HCT116 (cell line): ENCODE measurements at regions not wholly inside any gene's neighbourhood (a gene's known extent, or its start where the extent isn't known, plus 50 kb on each side); places are given as distances from the start of the nearest gene placed in this dataset.

ENCODE experiments used
- CTCF ChIP-seq, 3 experiments: fragments of 200-600 bp in 1 of 3; sonication (generic) in 1 of 3; IDR thresholded peaks in 2 of 3; conservative IDR thresholded peaks in 1 of 3; 2 replicates each; pipeline ENCODE4 v1.5.1; 2012 to 2017; ENCODE audit warnings: low read depth in 2 of 3, low read length in 2 of 3, antibody characterized with exemption in 1 of 3, borderline replicate concordance in 1 of 3, control low read depth in 1 of 3, mild to moderate bottlenecking in 1 of 3, mixed read lengths in 1 of 3, mixed run types in 1 of 3, moderate library complexity in 1 of 3; ENCODE audit not compliant: insufficient read depth in 1 of 3
- MAX ChIP-seq: IDR thresholded peaks from 2 replicates; pipeline ENCODE4 v1.6.1; 2012
- POLR2A ChIP-seq: IDR thresholded peaks from 2 replicates; pipeline ENCODE4 v1.7.0; 2011; ENCODE audit warnings: borderline replicate concordance; ENCODE audit not compliant: insufficient read depth, insufficient read length; ENCODE audit errors: extremely low read depth
- SP1 ChIP-seq: IDR thresholded peaks from 2 replicates; pipeline ENCODE4 v1.6.1; 2012; ENCODE audit warnings: low read depth
- SRF ChIP-seq: IDR thresholded peaks from 2 replicates; pipeline ENCODE4 v1.6.1; 2012; ENCODE audit warnings: low read depth
- ZNF274 ChIP-seq: fragments of 200-500 bp; sonication (Bioruptor generic); IDR thresholded peaks from 2 replicates; pipeline ENCODE4 v1.6.1; 2014; ENCODE audit warnings: mild to moderate bottlenecking, low read depth, low read length, inconsistent platforms

- TF ChIP-seq POLR2A = no peak
- no peak for TF ChIP-seq SRF
- TF ChIP-seq CTCF (IDR thresholded peaks at IDR 0.05 in 2 of 3, conservative IDR thresholded peaks at IDR 0.05 in 1 of 3; ENCODE audit: borderline replicate concordance in 1 of 3, insufficient read depth in 1 of 3, low read depth in 2 of 3, low read length in 2 of 3) = no peak
- TF ChIP-seq MAX = no peak
- no peak for TF ChIP-seq ZNF274
- TF ChIP-seq SP1 = no peak
These were observed 1029.3 kb upstream of the TYRP1 start for GRCh38 chr9:11663913-11664312.
